ENCODE measurements at regions not wholly inside any gene's neighbourhood (a gene's known extent, or its start where the extent isn't known, plus 50 kb on each side); places are given as distances from the start of the nearest gene placed in this dataset.

GRCh38 chr2:100675373-100675772 lies 112.6 kb downstream of the PDCL3 start:
- Histone ChIP-seq H3K9me3 (ENCODE audit: control insufficient read depth in 2 of 2, low read length in 2 of 2) (no peaks in the 10 kb centered on the region), H3K4me3 (ENCODE audit: low read length in 2 of 2) (no peak overlapping the region), H3K9ac (ENCODE audit: low read length in 2 of 2) (no peak overlapping the region), H3K4me1 (ENCODE audit: control insufficient read depth, insufficient read depth, low read length) (no peaks in the 10 kb centered on the region), H3K27ac (ENCODE audit: low read length) (no peak overlapping the region), H3K27me3 (ENCODE audit: control insufficient read depth in 1 of 2, insufficient read depth in 2 of 2, low read length in 2 of 2) (peaks cover 0 to 2% of the 10 kb centered on the region in 2 donors), H3K36me3 (ENCODE audit: control insufficient read depth in 2 of 2, insufficient read depth in 2 of 2, low read length in 2 of 2) (no peaks in the 10 kb centered on the region)

GRCh38 chr2:100675855-100676254 lies 113.1 kb downstream of the PDCL3 start:
- no peaks in the 10 kb centered on the region for H3K4me1 ChIP-seq (ENCODE audit: control insufficient read depth, insufficient read depth, low read length)
- no peak overlapping the region for H3K9ac ChIP-seq (ENCODE audit: low read length in 2 of 2)
- no peaks in the 10 kb centered on the region for H3K36me3 ChIP-seq (ENCODE audit: control insufficient read depth in 2 of 2, insufficient read depth in 2 of 2, low read length in 2 of 2)
- H3K4me3 ChIP-seq (ENCODE audit: low read length in 2 of 2) = no peak overlapping the region
- no peaks in the 10 kb centered on the region for H3K9me3 ChIP-seq (ENCODE audit: control insufficient read depth in 2 of 2, low read length in 2 of 2)
- H3K27me3 ChIP-seq (ENCODE audit: control insufficient read depth in 1 of 2, insufficient read depth in 2 of 2, low read length in 2 of 2) = peaks cover 0 to 2% of the 10 kb centered on the region in 2 donors
- H3K27ac ChIP-seq (ENCODE audit: low read length) = no peak overlapping the region

- no peak overlapping the region for H3K9ac ChIP-seq (ENCODE audit: low read length in 2 of 2)
- peaks cover 0 to 2% of the 10 kb centered on the region in 2 donors for H3K27me3 ChIP-seq (ENCODE audit: control insufficient read depth in 1 of 2, insufficient read depth in 2 of 2, low read length in 2 of 2)
- no peaks in the 10 kb centered on the region for H3K36me3 ChIP-seq (ENCODE audit: control insufficient read depth in 2 of 2, insufficient read depth in 2 of 2, low read length in 2 of 2)
- H3K9me3 ChIP-seq (ENCODE audit: control insufficient read depth in 2 of 2, low read length in 2 of 2) = no peaks in the 10 kb centered on the region
- H3K27ac ChIP-seq (ENCODE audit: low read length) = no peak overlapping the region
- no peak overlapping the region for H3K4me3 ChIP-seq (ENCODE audit: low read length in 2 of 2)
- H3K4me1 ChIP-seq (ENCODE audit: control insufficient read depth, insufficient read depth, low read length) = no peaks in the 10 kb centered on the region
These were observed 113.6 kb downstream of the PDCL3 start for GRCh38 chr2:100676346-100676745.

- H3K27me3 ChIP-seq (ENCODE audit: control insufficient read depth in 1 of 2, insufficient read depth in 2 of 2, low read length in 2 of 2) = peaks cover 0 to 2% of the 10 kb centered on the region in 2 donors
- no peak overlapping the region for H3K9ac ChIP-seq (ENCODE audit: low read length in 2 of 2)
- H3K36me3 ChIP-seq (ENCODE audit: control insufficient read depth in 2 of 2, insufficient read depth in 2 of 2, low read length in 2 of 2) = no peaks in the 10 kb centered on the region
- no peak overlapping the region for H3K4me3 ChIP-seq (ENCODE audit: low read length in 2 of 2)
- no peaks in the 10 kb centered on the region for H3K4me1 ChIP-seq (ENCODE audit: control insufficient read depth, insufficient read depth, low read length)
- no peaks in the 10 kb centered on the region for H3K9me3 ChIP-seq (ENCODE audit: control insufficient read depth in 2 of 2, low read length in 2 of 2)
- no peak overlapping the region for H3K27ac ChIP-seq (ENCODE audit: low read length)
These were observed 114.9 kb downstream of the PDCL3 start for GRCh38 chr2:100677611-100678185.

GRCh38 chr2:100679211-100679610 lies 116.4 kb downstream of the PDCL3 start:
- no peak overlapping the region for H3K27ac ChIP-seq (ENCODE audit: low read length)
- no peaks in the 10 kb centered on the region for H3K36me3 ChIP-seq (ENCODE audit: control insufficient read depth in 2 of 2, insufficient read depth in 2 of 2, low read length in 2 of 2)
- peaks cover 0 to 2% of the 10 kb centered on the region in 2 donors for H3K27me3 ChIP-seq (ENCODE audit: control insufficient read depth in 1 of 2, insufficient read depth in 2 of 2, low read length in 2 of 2)
- H3K9ac ChIP-seq (ENCODE audit: low read length in 2 of 2) = no peak overlapping the region
- H3K9me3 ChIP-seq (ENCODE audit: control insufficient read depth in 2 of 2, low read length in 2 of 2) = no peaks in the 10 kb centered on the region
- H3K4me3 ChIP-seq (ENCODE audit: low read length in 2 of 2) = no peak overlapping the region
- no peaks in the 10 kb centered on the region for H3K4me1 ChIP-seq (ENCODE audit: control insufficient read depth, insufficient read depth, low read length)

GRCh38 chr2:100682536-100682935 lies 119.7 kb downstream of the PDCL3 start:
- Histone ChIP-seq H3K4me3 (ENCODE audit: low read length in 2 of 2) (no peak overlapping the region), H3K9ac (ENCODE audit: low read length in 2 of 2) (no peak overlapping the region), H3K4me1 (ENCODE audit: control insufficient read depth, insufficient read depth, low read length) (no peaks in the 10 kb centered on the region)

GRCh38 chr2:100683231-100683630 lies 120.4 kb downstream of the PDCL3 start:
- Histone ChIP-seq H3K4me3 (ENCODE audit: low read length in 2 of 2) (no peak overlapping the region), H3K27me3 (ENCODE audit: control insufficient read depth in 1 of 2, insufficient read depth in 2 of 2, low read length in 2 of 2) (no peaks in the 10 kb centered on the region), H3K9me3 (ENCODE audit: control insufficient read depth in 2 of 2, low read length in 2 of 2) (no peaks in the 10 kb centered on the region)

More at GRCh38 chr2:100682536-100682935, 119.7 kb downstream of the PDCL3 start:
- Histone ChIP-seq H3K9me3 (ENCODE audit: control insufficient read depth in 2 of 2, low read length in 2 of 2) (no peaks in the 10 kb centered on the region), H3K27me3 (ENCODE audit: control insufficient read depth in 1 of 2, insufficient read depth in 2 of 2, low read length in 2 of 2) (no peaks in the 10 kb centered on the region), H3K36me3 (ENCODE audit: control insufficient read depth in 2 of 2, insufficient read depth in 2 of 2, low read length in 2 of 2) (no peaks in the 10 kb centered on the region), H3K27ac (ENCODE audit: low read length) (no peak overlapping the region)

GRCh38 chr2:100691846-100692245 lies 128.1 kb upstream of the NPAS2 start:
- H3K4me3 ChIP-seq (ENCODE audit: low read length in 2 of 2) = no peak overlapping the region
- H3K9me3 ChIP-seq (ENCODE audit: control insufficient read depth in 2 of 2, low read length in 2 of 2) = peaks cover 2 to 3% of the 10 kb centered on the region in 2 donors
- no peak overlapping the region for H3K27ac ChIP-seq (ENCODE audit: low read length)
- no peaks in the 10 kb centered on the region for H3K27me3 ChIP-seq (ENCODE audit: control insufficient read depth in 1 of 2, insufficient read depth in 2 of 2, low read length in 2 of 2)
- H3K36me3 ChIP-seq (ENCODE audit: control insufficient read depth in 2 of 2, insufficient read depth in 2 of 2, low read length in 2 of 2) = no peaks in the 10 kb centered on the region
- H3K4me1 ChIP-seq (ENCODE audit: control insufficient read depth, insufficient read depth, low read length) = no peaks in the 10 kb centered on the region
- no peak overlapping the region for H3K9ac ChIP-seq (ENCODE audit: low read length in 2 of 2)

More at GRCh38 chr2:100683231-100683630, 120.4 kb downstream of the PDCL3 start:
- Histone ChIP-seq H3K4me1 (ENCODE audit: control insufficient read depth, insufficient read depth, low read length) (no peaks in the 10 kb centered on the region), H3K27ac (ENCODE audit: low read length) (no peak overlapping the region), H3K9ac (ENCODE audit: low read length in 2 of 2) (no peak overlapping the region), H3K36me3 (ENCODE audit: control insufficient read depth in 2 of 2, insufficient read depth in 2 of 2, low read length in 2 of 2) (no peaks in the 10 kb centered on the region)

- no peak overlapping the region for H3K9ac ChIP-seq (ENCODE audit: low read length in 2 of 2)
- peaks cover 2 to 3% of the 10 kb centered on the region in 2 donors for H3K9me3 ChIP-seq (ENCODE audit: control insufficient read depth in 2 of 2, low read length in 2 of 2)
- no peaks in the 10 kb centered on the region for H3K4me1 ChIP-seq (ENCODE audit: control insufficient read depth, insufficient read depth, low read length)
- H3K27me3 ChIP-seq (ENCODE audit: control insufficient read depth in 1 of 2, insufficient read depth in 2 of 2, low read length in 2 of 2) = no peaks in the 10 kb centered on the region
- no peaks in the 10 kb centered on the region for H3K36me3 ChIP-seq (ENCODE audit: control insufficient read depth in 2 of 2, insufficient read depth in 2 of 2, low read length in 2 of 2)
- no peak overlapping the region for H3K4me3 ChIP-seq (ENCODE audit: low read length in 2 of 2)
- no peak overlapping the region for H3K27ac ChIP-seq (ENCODE audit: low read length)
These were observed 127.6 kb upstream of the NPAS2 start for GRCh38 chr2:100692381-100692780.

GRCh38 chr2:100692906-100693305 lies 127.0 kb upstream of the NPAS2 start:
- Histone ChIP-seq H3K36me3 (ENCODE audit: control insufficient read depth in 2 of 2, insufficient read depth in 2 of 2, low read length in 2 of 2) (no peaks in the 10 kb centered on the region), H3K9me3 (ENCODE audit: control insufficient read depth in 2 of 2, low read length in 2 of 2) (peaks cover 2 to 3% of the 10 kb centered on the region in 2 donors), H3K4me1 (ENCODE audit: control insufficient read depth, insufficient read depth, low read length) (no peaks in the 10 kb centered on the region), H3K9ac (ENCODE audit: low read length in 2 of 2) (no peak overlapping the region), H3K27me3 (ENCODE audit: control insufficient read depth in 1 of 2, insufficient read depth in 2 of 2, low read length in 2 of 2) (no peaks in the 10 kb centered on the region), H3K27ac (ENCODE audit: low read length) (no peak overlapping the region), H3K4me3 (ENCODE audit: low read length in 2 of 2) (no peak overlapping the region)

- no peaks in the 10 kb centered on the region for H3K36me3 ChIP-seq (ENCODE audit: control insufficient read depth in 2 of 2, insufficient read depth in 2 of 2, low read length in 2 of 2)
- no peaks in the 10 kb centered on the region for H3K27me3 ChIP-seq (ENCODE audit: control insufficient read depth in 1 of 2, insufficient read depth in 2 of 2, low read length in 2 of 2)
- no peak overlapping the region for H3K27ac ChIP-seq (ENCODE audit: low read length)
- H3K9me3 ChIP-seq (ENCODE audit: control insufficient read depth in 2 of 2, low read length in 2 of 2) = peaks cover 2 to 3% of the 10 kb centered on the region in 2 donors
- no peak overlapping the region for H3K9ac ChIP-seq (ENCODE audit: low read length in 2 of 2)
- no peak overlapping the region for H3K4me3 ChIP-seq (ENCODE audit: low read length in 2 of 2)
- peaks cover 5% of the 10 kb centered on the region for H3K4me1 ChIP-seq (ENCODE audit: control insufficient read depth, insufficient read depth, low read length)
These were observed 120.8 kb upstream of the NPAS2 start for GRCh38 chr2:100699131-100699530.
